ENCODE measurements at regions not wholly inside any gene's neighbourhood (a gene's known extent, or its start where the extent isn't known, plus 50 kb on each side); places are given as distances from the start of the nearest gene placed in this dataset.

DNA sequence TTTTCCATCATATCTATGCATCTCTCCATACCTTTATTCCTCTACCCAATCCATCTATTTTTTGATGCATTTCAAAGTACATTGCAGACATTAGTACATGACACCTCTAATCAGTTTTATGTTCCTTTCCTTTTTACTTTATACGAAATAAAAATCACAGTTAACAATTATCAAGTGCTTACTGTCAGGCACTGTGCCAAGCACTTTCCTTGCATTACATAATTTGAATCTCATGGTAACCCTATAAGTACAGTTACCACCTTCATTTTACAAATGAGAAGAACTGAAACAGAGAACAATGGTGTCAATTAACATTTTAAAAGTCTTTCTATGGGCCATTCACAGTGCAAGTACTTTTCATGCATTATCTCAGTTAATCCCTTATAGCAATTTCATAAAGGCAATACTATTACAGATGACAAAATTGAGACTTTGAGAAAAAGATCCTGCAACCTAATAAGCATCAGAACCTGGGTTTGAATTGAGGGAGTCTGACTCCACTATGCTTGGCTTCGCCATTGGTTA, 544.4 kb upstream of the TNP1 start:
- TF ChIP-seq EZH2 (IDR thresholded peaks at IDR 0.05; ENCODE audit: insufficient read depth, low read length) = no peak
- TF ChIP-seq, protein P1, sequence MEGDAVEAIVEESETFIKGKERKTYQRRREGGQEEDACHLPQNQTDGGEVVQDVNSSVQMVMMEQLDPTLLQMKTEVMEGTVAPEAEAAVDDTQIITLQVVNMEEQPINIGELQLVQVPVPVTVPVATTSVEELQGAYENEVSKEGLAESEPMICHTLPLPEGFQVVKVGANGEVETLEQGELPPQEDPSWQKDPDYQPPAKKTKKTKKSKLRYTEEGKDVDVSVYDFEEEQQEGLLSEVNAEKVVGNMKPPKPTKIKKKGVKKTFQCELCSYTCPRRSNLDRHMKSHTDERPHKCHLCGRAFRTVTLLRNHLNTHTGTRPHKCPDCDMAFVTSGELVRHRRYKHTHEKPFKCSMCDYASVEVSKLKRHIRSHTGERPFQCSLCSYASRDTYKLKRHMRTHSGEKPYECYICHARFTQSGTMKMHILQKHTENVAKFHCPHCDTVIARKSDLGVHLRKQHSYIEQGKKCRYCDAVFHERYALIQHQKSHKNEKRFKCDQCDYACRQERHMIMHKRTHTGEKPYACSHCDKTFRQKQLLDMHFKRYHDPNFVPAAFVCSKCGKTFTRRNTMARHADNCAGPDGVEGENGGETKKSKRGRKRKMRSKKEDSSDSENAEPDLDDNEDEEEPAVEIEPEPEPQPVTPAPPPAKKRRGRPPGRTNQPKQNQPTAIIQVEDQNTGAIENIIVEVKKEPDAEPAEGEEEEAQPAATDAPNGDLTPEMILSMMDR (IDR thresholded peaks at IDR 0.05; ENCODE audit: insufficient read depth, low read depth, low read length) = no peak
